H54 (cell line): ENCODE measurements at regions not wholly inside any gene's neighbourhood (a gene's known extent, or its start where the extent isn't known, plus 50 kb on each side); places are given as distances from the start of the nearest gene placed in this dataset.
A peak's percentile ranks its signal among the peaks of the same experiment; 100 is the strongest.

Source experiments
- DNase-seq: peaks from one replicate; pipeline ENCODE4 v3.0.0; 2011; ENCODE audit warnings: low spot score, mixed read lengths; ENCODE audit not compliant: insufficient read length
- FAIRE-seq: peaks from 3 replicates; lab custom pipeline; 2011; peaks lifted over from hg19 to GRCh38; lab: Jason Lieb, UNC
- POLR2A ChIP-seq: IDR thresholded peaks from 2 replicates; pipeline ENCODE4 v1.6.1; 2011; ENCODE audit warnings: low read depth, mild to moderate bottlenecking, low read length

- FAIRE-seq: no peak
- TF ChIP-seq POLR2A: no peak
- DNase-seq: no peak
Measured at GRCh38 chr21:43343992-43344886, 82.7 kb downstream of the SIK1 start.

- no peak for TF ChIP-seq POLR2A
- no peak for FAIRE-seq
- no peak for DNase-seq
Measured at GRCh38 chr21:43343095-43343991, 83.6 kb downstream of the SIK1 start.

- FAIRE-seq (no peak), DNase-seq (no peak)
- no peak for TF ChIP-seq POLR2A
Measured at GRCh38 chr21:43342301-43342881, 84.5 kb downstream of the SIK1 start.

GRCh38 chr21:43341378-43342161, 85.4 kb downstream of the SIK1 start:
- no peak for TF ChIP-seq POLR2A
- FAIRE-seq (no peak), DNase-seq (peak; percentile 65)

- FAIRE-seq: no peak
- TF ChIP-seq POLR2A: peak; percentile 24; the same call in 1 of the 2 replicates
- DNase-seq: peak; percentile 98
Measured at GRCh38 chr21:43340491-43341377, 86.2 kb downstream of the SIK1 start.

- FAIRE-seq: no peak
- TF ChIP-seq POLR2A: no peak
- no peak for DNase-seq
Measured at GRCh38 chr21:43339668-43340067, 87.3 kb downstream of the SIK1 start.

- TF ChIP-seq POLR2A: no peak
- FAIRE-seq (no peak), DNase-seq (no peak)
Measured at GRCh38 chr21:43338951-43339350, 88.0 kb downstream of the SIK1 start.

- FAIRE-seq: no peak
- no peak for DNase-seq
- no peak for TF ChIP-seq POLR2A
Measured at GRCh38 chr21:43337901-43338655, 88.9 kb downstream of the SIK1 start.

- FAIRE-seq (no peak), DNase-seq (no peak)
- no peak for TF ChIP-seq POLR2A
Measured at GRCh38 chr21:43335119-43335518, 91.8 kb downstream of the SIK1 start.

GRCh38 chr21:43334214-43334958, 92.5 kb downstream of the SIK1 start:
- no peak for FAIRE-seq
- no peak for TF ChIP-seq POLR2A
- DNase-seq: no peak
